GM12875 (cell line): ENCODE measurements at regions not wholly inside any gene's neighbourhood (a gene's known extent, or its start where the extent isn't known, plus 50 kb on each side); places are given as distances from the start of the nearest gene placed in this dataset.

Source experiments
- H3K4me3 ChIP-seq: one replicate; pipeline ENCODE4 v1.5.1; 2011; ENCODE audit warnings: low read depth, low read length, control low read depth
- CTCF ChIP-seq: IDR thresholded peaks from 2 replicates; pipeline ENCODE4 v1.5.1; 2011; ENCODE audit warnings: low read depth, mild to moderate bottlenecking, control low read depth, inconsistent platforms, low read length, moderate library complexity, borderline replicate concordance; ENCODE audit not compliant: insufficient read depth

DNA sequence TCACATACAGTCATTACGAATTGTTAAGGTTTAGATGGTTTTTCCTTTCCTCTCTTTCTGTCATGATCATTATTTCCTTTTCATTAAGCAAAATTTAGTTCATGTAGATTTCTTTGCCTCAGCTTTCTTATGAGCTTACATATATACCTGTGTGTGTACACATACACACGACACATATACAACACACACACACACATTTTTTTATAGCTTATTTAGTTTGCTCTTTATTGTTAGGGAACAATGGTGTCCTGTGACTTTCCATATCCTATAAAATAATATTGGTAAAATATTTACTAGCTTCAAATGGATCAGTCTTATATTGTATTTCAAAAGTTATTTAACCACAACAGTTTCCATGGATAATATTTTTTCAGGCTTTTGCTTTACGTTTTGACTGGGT lies 840.7 kb downstream of the PCDH18 start:
- H3K4me3 ChIP-seq = no peak overlapping the region
- TF ChIP-seq CTCF = no peak

- H3K4me3 ChIP-seq = no peak overlapping the region
Measured at GRCh38 chr4:136690360-136690759, 841.9 kb downstream of the PCDH18 start.

GRCh38 chr4:136687596-136687995 lies 844.7 kb downstream of the PCDH18 start:
- no peak for TF ChIP-seq CTCF
- no peak overlapping the region for H3K4me3 ChIP-seq

More at GRCh38 chr4:136690360-136690759, 841.9 kb downstream of the PCDH18 start:
- no peak for TF ChIP-seq CTCF

DNA sequence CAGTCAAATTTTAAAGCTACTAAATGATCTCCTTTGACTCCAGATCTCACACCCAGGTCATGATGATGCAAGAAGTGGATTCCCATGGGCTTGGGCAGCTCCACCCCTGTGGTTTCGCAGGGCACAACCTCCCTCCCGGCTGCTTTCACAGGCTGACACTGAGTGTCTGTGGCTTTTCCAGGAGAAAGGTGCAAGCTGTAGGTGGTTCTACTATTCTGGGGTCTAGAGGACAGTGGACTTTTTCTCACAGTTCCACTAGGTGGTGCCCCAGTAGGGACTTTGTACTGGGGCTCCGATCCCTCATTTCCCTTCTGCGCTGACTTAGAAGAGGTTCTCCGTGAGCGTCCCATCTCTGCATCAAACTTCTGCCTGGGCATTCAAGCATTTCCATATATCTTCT lies 845.2 kb downstream of the PCDH18 start:
- TF ChIP-seq CTCF = no peak
- no peak overlapping the region for H3K4me3 ChIP-seq

DNA sequence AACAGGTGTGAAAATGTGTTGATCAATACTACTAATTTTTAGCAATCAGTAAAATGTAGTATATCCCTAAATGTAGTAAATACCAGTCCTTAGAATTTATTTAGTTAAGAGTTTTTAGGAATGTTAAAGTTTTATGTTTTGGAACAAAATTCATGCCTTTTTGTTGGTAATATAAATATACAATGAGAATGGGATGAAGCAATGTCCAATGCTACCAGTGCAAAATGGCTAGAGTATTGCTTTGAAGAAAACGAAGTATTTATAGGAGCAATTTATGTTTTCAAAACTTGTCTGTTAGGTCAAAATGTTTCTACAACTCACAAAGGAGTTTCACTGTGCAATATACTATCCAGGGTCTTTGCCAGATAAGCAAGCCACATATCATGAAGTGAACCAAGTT lies 851.5 kb downstream of the PCDH18 start:
- no peak overlapping the region for H3K4me3 ChIP-seq

DNA sequence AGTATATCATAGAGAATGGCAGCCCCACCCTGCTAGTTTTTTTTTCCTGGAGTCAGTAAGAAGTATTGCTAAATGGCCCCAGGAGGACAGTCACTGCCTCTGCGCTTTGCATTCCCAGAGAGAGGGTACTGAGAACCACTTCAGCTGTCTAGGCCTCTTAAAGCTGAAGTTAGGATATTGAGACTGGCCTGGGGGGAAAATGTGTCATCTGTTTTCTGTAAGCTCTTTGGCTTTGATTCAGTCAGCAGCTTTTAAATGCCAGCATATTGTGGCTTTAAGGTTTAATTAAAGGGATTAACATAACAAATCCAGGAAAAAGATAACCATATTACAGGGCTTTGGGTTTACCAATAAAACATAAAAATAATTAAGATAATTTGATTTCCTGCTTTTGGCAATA lies 852.0 kb downstream of the PCDH18 start:
- TF ChIP-seq CTCF = no peak
- no peak overlapping the region for H3K4me3 ChIP-seq

More for the DNA sequence above, 851.5 kb downstream of the PCDH18 start:
- no peak for TF ChIP-seq CTCF

- H3K4me3 ChIP-seq = no peak overlapping the region
- TF ChIP-seq CTCF = no peak
Measured at GRCh38 chr4:136670265-136670664, 862.0 kb downstream of the PCDH18 start.
